HG02588 (cell line): ENCODE measurements at regions not wholly inside any gene's neighbourhood (a gene's known extent, or its start where the extent isn't known, plus 50 kb on each side); places are given as distances from the start of the nearest gene placed in this dataset.

ENCODE experiments used
- ATAC-seq: cut with Tn5 transposase; IDR thresholded peaks from one replicate; pipeline ENCODE4 v1.9.1; 2021; ENCODE audit warnings: mild to moderate bottlenecking, moderate library complexity; ENCODE audit not compliant: unreplicated experiment

DNA sequence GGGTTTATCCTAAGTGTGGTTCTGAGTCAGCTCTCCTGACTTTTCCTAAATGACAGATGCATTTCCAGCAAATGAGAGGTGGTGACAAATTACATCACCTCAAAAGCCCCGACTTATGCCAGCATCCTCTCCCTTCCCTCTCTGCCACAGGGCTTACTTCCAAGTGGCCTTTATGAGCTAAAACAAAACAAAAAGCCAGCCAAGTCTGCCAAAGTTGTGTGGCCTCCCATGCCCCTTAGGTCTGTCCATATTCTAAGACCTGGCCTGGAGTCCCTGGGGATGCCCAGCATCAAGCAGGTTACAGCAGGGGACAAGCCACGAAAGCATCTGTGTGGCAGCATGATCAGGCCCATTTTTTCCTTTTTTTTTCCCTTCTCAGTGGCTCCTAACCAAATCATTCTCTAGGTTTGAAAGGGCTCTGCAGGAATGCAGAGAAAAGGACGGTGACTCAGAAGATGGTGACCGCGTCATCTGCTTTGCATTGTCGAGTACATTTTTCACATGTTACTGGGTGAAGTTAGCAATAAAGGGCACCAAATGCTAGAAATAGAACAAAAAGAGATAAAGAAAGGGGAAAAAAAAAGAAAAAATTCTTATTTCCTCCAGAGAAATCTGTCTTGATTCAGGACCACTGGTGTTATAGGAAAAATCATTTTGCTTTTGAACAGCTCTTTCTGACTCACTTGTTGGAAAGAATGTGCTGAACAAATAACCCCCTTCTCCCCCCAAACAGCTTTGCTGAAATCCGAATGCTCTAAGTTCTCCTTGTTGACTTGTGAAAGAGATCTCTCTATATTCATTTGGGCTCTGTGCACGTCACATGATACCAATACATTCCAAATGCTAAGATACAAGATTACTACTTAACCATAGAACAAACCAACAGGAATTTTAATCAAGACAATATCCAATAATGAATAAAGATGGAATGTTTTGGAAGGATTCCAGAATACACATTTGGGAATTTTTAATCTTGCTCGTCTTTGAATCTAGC lies 178.7 kb downstream of the EN1 start:
- ATAC-seq: no peak

DNA sequence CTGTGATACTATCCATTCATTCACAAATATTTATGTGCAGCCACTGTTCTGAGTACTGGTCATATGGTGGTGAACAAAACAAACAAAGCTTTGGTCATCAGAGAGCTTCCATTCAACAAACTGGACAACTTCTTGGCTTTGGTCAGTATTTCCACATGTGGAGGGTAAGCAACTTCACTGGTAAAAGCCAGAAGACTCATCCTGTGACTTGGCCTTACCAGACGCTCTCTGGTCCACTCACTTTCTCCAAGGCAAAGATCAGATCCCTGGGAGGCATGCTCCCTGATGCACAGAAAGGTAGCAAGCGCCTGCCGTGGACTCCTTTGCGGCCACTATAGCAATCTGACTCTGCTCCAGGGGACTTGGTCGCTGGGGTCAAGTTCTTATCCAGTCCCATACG lies 179.5 kb downstream of the EN1 start:
- no peak for ATAC-seq

DNA sequence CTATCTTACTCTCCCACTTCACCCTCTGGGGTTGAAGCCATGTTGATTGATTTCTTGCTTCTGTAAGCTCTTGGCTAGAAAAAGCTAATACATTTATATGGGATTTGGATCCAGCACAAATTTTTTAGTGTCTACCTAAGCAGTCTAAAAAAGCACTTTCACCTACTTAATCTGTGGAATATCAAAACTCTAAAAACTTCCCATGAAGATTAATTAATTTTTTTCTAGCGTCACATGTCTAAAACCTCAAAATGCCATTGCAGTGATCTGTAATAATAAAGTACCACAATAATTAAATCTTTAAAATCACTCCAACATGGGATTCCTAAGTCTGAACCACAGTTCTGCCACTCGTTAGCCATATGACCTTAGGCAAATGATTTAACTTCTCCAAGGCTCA lies 180.1 kb downstream of the EN1 start:
- no peak for ATAC-seq

GRCh38 chr2:118665784-118666529 lies 181.5 kb downstream of the EN1 start:
- ATAC-seq: no peak

GRCh38 chr2:118661179-118661578 lies 186.3 kb downstream of the EN1 start:
- no peak for ATAC-seq

DNA sequence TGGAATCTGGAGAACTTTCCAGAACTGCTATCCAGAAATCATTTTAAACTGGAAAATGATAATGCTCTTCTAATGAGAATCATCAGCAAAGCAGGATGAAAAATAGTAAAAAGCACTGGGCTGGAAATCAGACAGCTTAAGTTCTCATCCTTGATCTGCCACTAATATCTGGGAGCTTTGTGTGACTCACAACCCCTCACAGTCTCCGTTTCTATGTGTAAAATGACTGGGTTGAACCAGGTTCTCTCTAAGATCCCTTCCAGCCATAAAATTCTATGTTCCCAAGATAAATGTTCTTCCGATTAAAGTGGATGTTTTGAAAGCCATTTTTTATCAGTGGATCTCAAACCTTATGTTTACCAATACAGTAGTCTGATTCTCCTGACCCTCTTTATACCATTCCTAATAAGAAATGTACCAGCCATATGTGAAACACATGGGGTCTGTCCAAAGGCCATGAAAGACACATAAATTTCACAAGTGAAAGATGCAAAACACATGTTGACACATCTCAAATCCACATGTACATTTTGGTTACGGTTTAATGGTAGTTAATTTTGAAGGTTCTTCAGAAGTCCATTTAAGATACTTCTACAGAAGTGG lies 188.8 kb downstream of the EN1 start:
- no peak for ATAC-seq

DNA sequence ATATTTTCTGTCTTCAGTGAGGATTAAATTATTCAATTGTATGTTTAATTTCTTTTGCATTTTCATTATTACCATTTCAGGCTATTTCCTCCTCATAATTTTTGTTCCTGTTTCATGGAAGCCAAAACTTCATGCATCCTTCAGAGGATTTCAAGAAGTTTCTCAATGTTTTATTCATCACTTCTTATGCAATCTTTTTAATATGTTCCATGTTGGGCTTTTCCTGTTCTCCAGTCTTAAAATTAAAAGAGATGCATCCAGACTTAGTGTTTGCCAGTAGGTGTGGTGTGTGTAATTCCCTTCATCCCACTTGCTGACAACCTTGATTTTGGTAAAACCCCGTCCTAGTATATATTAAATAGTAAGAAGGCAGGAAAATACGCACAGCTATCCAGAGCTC lies 190.0 kb downstream of the EN1 start:
- ATAC-seq: no peak

DNA sequence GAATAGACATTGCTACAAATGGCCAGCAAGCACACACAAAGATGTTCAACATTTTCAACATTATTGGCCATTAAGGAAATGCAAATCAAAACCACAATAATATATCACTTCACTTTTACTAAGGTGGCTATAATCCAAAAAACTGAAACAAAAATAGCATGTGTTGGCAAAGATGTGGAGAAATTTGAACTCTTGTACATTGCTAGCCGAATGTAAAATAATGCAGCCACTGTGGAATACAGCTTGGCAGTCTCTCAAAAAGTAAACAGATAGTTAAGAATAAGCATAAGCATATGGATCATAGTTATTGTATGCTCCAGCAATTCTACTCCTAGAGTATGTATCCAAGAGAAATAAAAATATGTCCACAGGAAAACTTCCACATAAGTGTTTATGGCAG lies 192.5 kb downstream of the EN1 start:
- ATAC-seq: no peak

GRCh38 chr2:118650327-118650726 lies 197.1 kb downstream of the EN1 start:
- ATAC-seq: no peak

GRCh38 chr2:118645876-118646275 lies 201.6 kb downstream of the EN1 start:
- no peak for ATAC-seq

- no peak for ATAC-seq
Observed at GRCh38 chr2:118644190-118644589, 203.3 kb downstream of the EN1 start.

DNA sequence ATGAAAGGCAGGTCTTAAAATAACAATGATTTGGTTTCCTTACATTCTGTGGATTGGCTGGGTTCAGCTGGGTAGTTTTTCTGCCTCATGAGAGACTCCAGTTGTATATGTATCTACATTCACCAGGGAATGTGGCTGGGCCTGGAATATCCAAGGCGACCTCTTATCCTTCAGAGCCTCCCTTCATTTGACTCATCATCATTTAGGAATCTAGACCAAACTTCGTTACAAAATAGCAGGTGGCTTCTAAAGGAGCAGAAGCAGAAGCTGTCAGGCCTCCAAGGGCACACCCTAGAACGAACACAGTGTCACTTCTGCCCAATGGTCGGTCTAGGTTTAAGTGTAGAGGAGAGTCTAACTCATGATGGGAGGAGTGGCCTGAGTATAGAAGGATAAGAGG lies 204.2 kb downstream of the EN1 start:
- ATAC-seq: no peak

GRCh38 chr2:118642501-118642900 lies 204.9 kb downstream of the EN1 start:
- no peak for ATAC-seq

- no peak for ATAC-seq
Observed at GRCh38 chr2:118641711-118642110, 205.7 kb downstream of the EN1 start.

- ATAC-seq: no peak
Observed at GRCh38 chr2:118639371-118639770, 208.1 kb downstream of the EN1 start.

GRCh38 chr2:118638453-118638852 lies 209.0 kb downstream of the EN1 start:
- no peak for ATAC-seq

- ATAC-seq: no peak
Observed at GRCh38 chr2:118635891-118636290, 211.6 kb downstream of the EN1 start.

GRCh38 chr2:118634876-118635275 lies 212.6 kb downstream of the EN1 start:
- ATAC-seq: no peak

- no peak for ATAC-seq
Observed at GRCh38 chr2:118633371-118634018, 214.0 kb downstream of the EN1 start.

GRCh38 chr2:118632921-118633320 lies 214.5 kb downstream of the EN1 start:
- no peak for ATAC-seq

DNA sequence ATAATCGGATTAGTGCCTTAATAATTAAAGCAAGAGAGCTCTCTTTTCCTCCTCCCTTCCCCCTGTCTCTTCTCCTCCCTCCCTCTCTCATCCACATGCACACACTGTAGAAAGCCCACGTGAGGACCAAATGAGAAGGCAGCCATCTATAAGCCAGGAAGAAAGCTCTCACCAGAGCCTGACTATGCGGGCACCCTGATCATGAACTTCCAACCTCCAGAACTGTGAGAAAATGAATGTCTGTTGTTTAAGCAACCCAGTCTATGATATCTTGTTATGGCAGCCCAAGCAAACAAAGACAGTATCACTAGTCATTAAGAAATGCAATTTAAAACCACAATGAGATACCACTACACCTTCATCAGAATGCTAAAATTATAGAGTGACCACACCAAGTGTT lies 220.3 kb downstream of the EN1 start:
- ATAC-seq: no peak
